K562 (cell line): ENCODE measurements at regions not wholly inside any gene's neighbourhood (a gene's known extent, or its start where the extent isn't known, plus 50 kb on each side); places are given as distances from the start of the nearest gene placed in this dataset.

Source experiments
- ATAC-seq: fragments of 200-7000 bp; cut with Tn5 transposase; 3 replicates; pipeline ENCODE4 v1.9.1; 2020; ENCODE audit warnings: moderate library complexity
- BruUV-seq: library from RNA; stranded (reverse); fragments of 400-500 nt; replicated peaks from 2 replicates; lab custom pipeline; 2021; lab: Mats Ljungman, UMichigan
- CTCF ChIA-PET: fragments of 300-600 bp; formaldehyde crosslinking; extraction: SDS; loops from one replicate; lab custom pipeline; 2021; ENCODE audit warnings: low intra/inter-chr PET ratio; lab: Yijun Ruan, JAX
- POLR2A ChIA-PET: fragments of 300-600, 350-650 bp; sonication (Branson Sonifier 250); formaldehyde crosslinking; extraction: SDS; loops from one replicate; lab custom pipeline; 2021; ENCODE audit warnings: antibody characterized with exemption, inconsistent platforms; lab: Yijun Ruan, JAX
- DNase-seq, 4 experiments: peaks; one replicate each; pipeline versions ENCODE4 v3.0.0 to v3.0.0-alpha.2; 2011 to 2018; ENCODE audit warnings: low spot score in 3 of 4, mixed read lengths in 3 of 4; ENCODE audit errors: extremely low read depth in 1 of 4
- FAIRE-seq: peaks from 2 replicates; lab custom pipeline; 2011; peaks lifted over from hg19 to GRCh38; lab: Jason Lieb, UNC
- H2AFZ ChIP-seq: 2 replicates; pipeline ENCODE4 v1.6.0; 2011; ENCODE audit warnings: low read depth, low read length, control low read depth, inconsistent platforms
- H3K27ac ChIP-seq: fragments of 200-600 bp; 3 replicates; pipeline ENCODE4 v1.8.0; 2011; ENCODE audit warnings: low read depth, mild to moderate bottlenecking, control low read depth, inconsistent platforms, low read length, moderate library complexity, mixed read lengths; ENCODE audit errors: extremely low read depth
- H3K27me3 ChIP-seq, 2 experiments: fragments of 300-600 bp in 1 of 2; 2 replicates in 1 of 2; 3 replicates in 1 of 2; pipeline versions ENCODE4 v1.6.0 to v1.8.0; 2011; ENCODE audit warnings: inconsistent platforms in 2 of 2, low read length in 2 of 2, mild to moderate bottlenecking in 1 of 2, mixed read lengths in 1 of 2, moderate library complexity in 1 of 2; ENCODE audit not compliant: control insufficient read depth in 2 of 2, insufficient read depth in 2 of 2
- H3K36me3 ChIP-seq: fragments of 300-600 bp; 3 replicates; pipeline ENCODE4 v1.8.0; 2011; ENCODE audit warnings: mild to moderate bottlenecking, low read length, inconsistent platforms; ENCODE audit not compliant: control insufficient read depth, insufficient read depth
- H3K4me1 ChIP-seq, 2 experiments: fragments of 200-600 bp in 1 of 2; replicated peaks in 1 of 2; 2 replicates in 1 of 2; 3 replicates in 1 of 2; pipeline versions ENCODE4 v1.5.1 to v1.8.0; 2011; ENCODE audit warnings: inconsistent platforms in 2 of 2, low read length in 2 of 2, mild to moderate bottlenecking in 1 of 2, mixed read lengths in 1 of 2, moderate library complexity in 1 of 2; ENCODE audit not compliant: control insufficient read depth in 2 of 2, insufficient read depth in 2 of 2
- H3K4me2 ChIP-seq: 2 replicates; pipeline ENCODE4 v1.6.1; 2011; ENCODE audit warnings: low read length, control low read depth, inconsistent platforms, mixed read lengths; ENCODE audit not compliant: insufficient read depth
- H3K4me3 ChIP-seq: fragments of 200-600 bp; sonication (generic), shearing (Covaris generic); 2 replicates; pipeline ENCODE4 v1.5.1; 2016; ENCODE audit warnings: control low read depth, inconsistent platforms
- H3K79me2 ChIP-seq: fragments of 200-600 bp; 3 replicates; pipeline ENCODE4 v1.8.0; 2011; ENCODE audit warnings: low read length, inconsistent platforms; ENCODE audit not compliant: control insufficient read depth, insufficient read depth
- H3K9ac ChIP-seq, 2 experiments: 2 replicates each; pipeline versions ENCODE4 v1.6.0 to v1.6.1; 2011; ENCODE audit warnings: low read depth in 2 of 2, low read length in 2 of 2, control low read depth in 1 of 2, inconsistent platforms in 1 of 2, mild to moderate bottlenecking in 1 of 2, mixed read lengths in 1 of 2; ENCODE audit not compliant: insufficient read depth in 1 of 2
- H3K9me1 ChIP-seq: one replicate; pipeline ENCODE4 v1.6.0; 2011; ENCODE audit warnings: inconsistent platforms, mild to moderate bottlenecking, low read length, moderate library complexity; ENCODE audit not compliant: control insufficient read depth, insufficient read depth
- H3K9me3 ChIP-seq: replicated peaks from 2 replicates; pipeline ENCODE4 v1.5.1; 2011; ENCODE audit warnings: low read depth, low read length, inconsistent platforms; ENCODE audit not compliant: control insufficient read depth, insufficient read depth
- H4K20me1 ChIP-seq: replicated peaks from 2 replicates; pipeline ENCODE4 v1.6.1; 2011; ENCODE audit warnings: low read length, inconsistent platforms, mixed read lengths; ENCODE audit not compliant: control insufficient read depth, insufficient read depth
- ESRRA ChIP-seq: fragments of 450-650 bp; IDR thresholded peaks from 2 replicates; pipeline ENCODE4 v1.6.1; 2014; ENCODE audit warnings: low read depth, mild to moderate bottlenecking, moderate library complexity, borderline replicate concordance
- NFE2L1 ChIP-seq: fragments of 450-650 bp; IDR thresholded peaks from 2 replicates; pipeline ENCODE4 v1.6.1; 2016; ENCODE audit warnings: missing genetic modification characterization, low read depth, mild to moderate bottlenecking, missing compliant biosample characterization, moderate library complexity, borderline replicate concordance
- TBL1XR1 ChIP-seq, 2 experiments: IDR thresholded peaks; 2 replicates each; pipeline ENCODE4 v1.6.1; 2012; ENCODE audit warnings: improper control_type of control experiment in 2 of 2, low read length in 2 of 2, mild to moderate bottlenecking in 1 of 2
- ZNF436 ChIP-seq: fragments of 250-450, 450-650 bp; sonication (Bioruptor Pico); formaldehyde crosslinking; IDR thresholded peaks from 2 replicates; pipeline ENCODE4 v1.7.0; 2020; ENCODE audit warnings: mild to moderate bottlenecking
- ZNF592 ChIP-seq: fragments of 450-650 bp; IDR thresholded peaks from 2 replicates; pipeline ENCODE4 v1.6.1; 2017; ENCODE audit warnings: antibody characterized with exemption, mild to moderate bottlenecking
- WGBS: fragments of 100-300 bp; shearing (Covaris generic); methylation state at CpG from one replicate; pipeline ENCODE4 v1.1.6; 2016; ENCODE audit warnings: low coverage, mixed read lengths; ENCODE audit not compliant: insufficient coverage; ENCODE audit errors: missing lambda C conversion rate; 5-methylcytosine and 5-hydroxymethylcytosine counted together
- in situ Hi-C: fragments of 300-500 bp; cut with MboI; formaldehyde crosslinking; loops from 4 replicates; pipeline ENCODE4 v1.15.0; 2018; ENCODE audit warnings: inconsistent platforms, mixed read lengths
- intact Hi-C: fragments of 100-400 bp; cut with micrococcal nuclease; formaldehyde crosslinking; loops from 2 replicates; pipeline ENCODE4 v1.14.2; 2022

- Histone ChIP-seq H3K9me3 (no peaks in the 10 kb centered on the region), H3K79me2 (no peaks in the 10 kb centered on the region), H4K20me1 (no peaks in the 10 kb centered on the region), H2AFZ (no peak overlapping the region), H3K27ac (no peak overlapping the region), H3K4me3 (no peak overlapping the region), H3K9ac (no peak overlapping the region), H3K4me2 (no peak overlapping the region), H3K27me3 (no peaks in the 10 kb centered on the region), H3K4me1 (no peaks in the 10 kb centered on the region), H3K9me1 (no peaks in the 10 kb centered on the region), H3K36me3 (no peaks in the 10 kb centered on the region)
- in situ Hi-C loops, result no loop called here
- ChIA-PET CTCF (no interaction called here), POLR2A (no interaction called here)
- 7% methylated on average over 2 of the region's 2 CpGs for WGBS
- FAIRE-seq, result no peak
- intact Hi-C loops, result no loop called here
- ATAC-seq, result no peak
- no peak for DNase-seq
- BruUV-seq, result no TSS peak
- TF ChIP-seq NFE2L1 (tag) (no peak), ZNF592 (no peak), ZNF436 (CRISPR knock-in tag) (no peak), TBL1XR1 (IDR thresholded peaks at IDR 0.05; ENCODE audit: low read length in 2 of 2) (no peak), ESRRA (no peak)
- TF ChIP-seq, all 486 proteins: peak for 0
Observed at GRCh38 chr11:25602959-25603358, 729.0 kb upstream of the ANO3 start.
